ENCODE measurements at regions not wholly inside any gene's neighbourhood (a gene's known extent, or its start where the extent isn't known, plus 50 kb on each side); places are given as distances from the start of the nearest gene placed in this dataset.

GRCh38 chr3:59268170-59268569, 218.3 kb upstream of the CFAP20DC start:
- intact Hi-C loops (cut with DNase I) = no loop called here
- WGBS = 64% methylated on average over 1 of the region's 1 CpG
- no peaks in the 10 kb centered on the region for H3K27me3 ChIP-seq
- no peak overlapping the region for H3K4me3 ChIP-seq
- H3K4me1 ChIP-seq = peaks cover 0 to 4% (median 1%) of the 10 kb centered on the region in 4 donors
- no peaks in the 10 kb centered on the region for H3K9me3 ChIP-seq
- DNase-seq (ENCODE audit: extremely low spot score) = no peak
- no peak overlapping the region for H3K27ac ChIP-seq (replicated peaks in 1 of 4)
- no peaks in the 10 kb centered on the region for H3K36me3 ChIP-seq
- TF ChIP-seq POLR2AphosphoS5 (IDR thresholded peaks at IDR 0.05) (no peak), CTCF (IDR thresholded peaks at IDR 0.05) (no peak), EP300 (IDR thresholded peaks at IDR 0.05) (no peak), POLR2A (IDR thresholded peaks at IDR 0.05; ENCODE audit: low read depth) (no peak)

GRCh38 chr3:59267021-59267420, 217.2 kb upstream of the CFAP20DC start:
- intact Hi-C loops (cut with DNase I) = no loop called here
- Histone ChIP-seq H3K4me3 (no peak overlapping the region), H3K36me3 (no peaks in the 10 kb centered on the region), H3K27me3 (no peaks in the 10 kb centered on the region), H3K9me3 (no peaks in the 10 kb centered on the region), H3K4me1 (peaks cover 0 to 7% (median 2%) of the 10 kb centered on the region in 4 donors), H3K27ac (replicated peaks in 1 of 4) (no peak overlapping the region)
- DNase-seq (ENCODE audit: extremely low spot score) = no peak
- no peak for TF ChIP-seq CTCF (IDR thresholded peaks at IDR 0.05)
- no peak for TF ChIP-seq POLR2AphosphoS5 (IDR thresholded peaks at IDR 0.05)
- TF ChIP-seq POLR2A (IDR thresholded peaks at IDR 0.05; ENCODE audit: low read depth) = no peak
- no peak for TF ChIP-seq EP300 (IDR thresholded peaks at IDR 0.05)
- 91% methylated on average over 2 of the region's 2 CpGs for WGBS

- TF ChIP-seq EP300 (IDR thresholded peaks at IDR 0.05) = no peak
- TF ChIP-seq POLR2AphosphoS5 (IDR thresholded peaks at IDR 0.05) = no peak
- no peak for TF ChIP-seq CTCF (IDR thresholded peaks at IDR 0.05)
- TF ChIP-seq POLR2A (IDR thresholded peaks at IDR 0.05; ENCODE audit: low read depth) = no peak
- DNase-seq (ENCODE audit: extremely low spot score) = peak; percentile 17
- 88% methylated on average over 3 of the region's 3 CpGs for WGBS
- intact Hi-C loops (cut with DNase I) = no loop called here
- Histone ChIP-seq H3K4me3 (no peak overlapping the region), H3K36me3 (no peaks in the 10 kb centered on the region), H3K27me3 (no peaks in the 10 kb centered on the region), H3K4me1 (peaks cover 0 to 7% (median 2%) of the 10 kb centered on the region in 4 donors), H3K27ac (replicated peaks in 1 of 4) (no peak overlapping the region), H3K9me3 (no peaks in the 10 kb centered on the region)
These were observed 216.7 kb upstream of the CFAP20DC start for GRCh38 chr3:59266551-59266950.

- DNase-seq (ENCODE audit: extremely low spot score) = peak; percentile 31
- no peaks in the 10 kb centered on the region for H3K9me3 ChIP-seq
- H3K36me3 ChIP-seq = no peaks in the 10 kb centered on the region
- 89% methylated on average over 3 of the region's 3 CpGs for WGBS
- intact Hi-C loops (cut with DNase I) = no loop called here
- peaks cover 0 to 7% (median 2%) of the 10 kb centered on the region in 4 donors for H3K4me1 ChIP-seq
- TF ChIP-seq POLR2A (IDR thresholded peaks at IDR 0.05; ENCODE audit: low read depth) = no peak
- no peak for TF ChIP-seq EP300 (IDR thresholded peaks at IDR 0.05)
- no peak overlapping the region for H3K27ac ChIP-seq (replicated peaks in 1 of 4)
- no peak overlapping the region for H3K4me3 ChIP-seq
- H3K27me3 ChIP-seq = no peaks in the 10 kb centered on the region
These were observed 215.7 kb upstream of the CFAP20DC start for GRCh38 chr3:59265566-59265965.

GRCh38 chr3:59264366-59264765, 214.5 kb upstream of the CFAP20DC start:
- no peaks in the 10 kb centered on the region for H3K36me3 ChIP-seq
- WGBS = 97% methylated on average over 2 of the region's 2 CpGs
- TF ChIP-seq EP300 (IDR thresholded peaks at IDR 0.05) (no peak), POLR2A (IDR thresholded peaks at IDR 0.05; ENCODE audit: low read depth) (no peak), CTCF (IDR thresholded peaks at IDR 0.05) (no peak), POLR2AphosphoS5 (IDR thresholded peaks at IDR 0.05) (no peak)
- H3K27ac ChIP-seq (replicated peaks in 1 of 4) = no peak overlapping the region
- H3K27me3 ChIP-seq = no peaks in the 10 kb centered on the region
- peak; percentile 68 for DNase-seq (ENCODE audit: extremely low spot score)
- peaks cover 0 to 7% (median 2%) of the 10 kb centered on the region in 4 donors for H3K4me1 ChIP-seq
- H3K9me3 ChIP-seq = no peaks in the 10 kb centered on the region
- H3K4me3 ChIP-seq = no peak overlapping the region
- intact Hi-C loops (cut with DNase I) = no loop called here
